PC-3 (cell line): ENCODE measurements at regions not wholly inside any gene's neighbourhood (a gene's known extent, or its start where the extent isn't known, plus 50 kb on each side); places are given as distances from the start of the nearest gene placed in this dataset.

Experiments used
- EZH2 ChIP-seq: fragments of 300-600 bp; sonication (generic); IDR thresholded peaks from one replicate; pipeline ENCODE4 v1.6.1; 2017; ENCODE audit warnings: antibody characterized with exemption, mild to moderate bottlenecking, low read length; ENCODE audit not compliant: unreplicated experiment
- TF ChIP-seq, protein P1 (sequence below): fragments of 300-600 bp; sonication (generic); conservative IDR thresholded peaks from 2 replicates; pipeline ENCODE4 v1.5.1; 2017; ENCODE audit warnings: antibody characterized with exemption, low read depth, mild to moderate bottlenecking, low read length

DNA sequence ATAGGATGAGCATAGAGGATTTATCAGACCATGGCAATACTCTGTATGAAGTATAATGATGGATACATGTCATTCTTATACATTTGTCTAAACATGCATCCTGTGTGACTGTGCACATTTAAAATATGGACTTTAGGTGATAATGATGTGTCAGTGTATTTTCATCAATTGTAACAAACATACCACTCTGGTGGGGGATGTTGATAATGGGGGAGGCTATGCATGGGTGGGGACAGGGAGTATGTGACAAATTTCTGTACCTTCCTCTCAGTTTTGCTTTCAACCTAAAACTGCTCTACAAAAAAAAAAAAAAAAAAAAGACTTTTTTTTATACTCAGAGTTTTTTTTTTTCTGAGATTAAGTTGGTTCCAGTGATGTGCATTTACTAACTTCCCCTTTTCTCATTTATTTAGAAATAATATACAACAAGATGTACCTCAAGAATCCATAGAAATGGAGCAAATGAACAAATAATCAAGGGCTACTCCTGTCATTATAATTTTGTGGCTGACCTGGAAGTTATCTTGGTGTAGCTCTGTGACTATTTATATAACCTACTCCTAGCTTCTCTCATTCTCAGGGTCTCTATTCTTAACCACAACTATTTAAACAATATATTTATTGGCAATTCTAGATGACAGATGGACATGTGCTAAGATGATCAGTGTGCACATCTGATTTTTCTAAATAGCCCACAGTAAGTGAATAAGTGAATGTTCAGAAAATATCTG, 108.9 kb upstream of the ITGA4 start:
- TF ChIP-seq, protein P1, sequence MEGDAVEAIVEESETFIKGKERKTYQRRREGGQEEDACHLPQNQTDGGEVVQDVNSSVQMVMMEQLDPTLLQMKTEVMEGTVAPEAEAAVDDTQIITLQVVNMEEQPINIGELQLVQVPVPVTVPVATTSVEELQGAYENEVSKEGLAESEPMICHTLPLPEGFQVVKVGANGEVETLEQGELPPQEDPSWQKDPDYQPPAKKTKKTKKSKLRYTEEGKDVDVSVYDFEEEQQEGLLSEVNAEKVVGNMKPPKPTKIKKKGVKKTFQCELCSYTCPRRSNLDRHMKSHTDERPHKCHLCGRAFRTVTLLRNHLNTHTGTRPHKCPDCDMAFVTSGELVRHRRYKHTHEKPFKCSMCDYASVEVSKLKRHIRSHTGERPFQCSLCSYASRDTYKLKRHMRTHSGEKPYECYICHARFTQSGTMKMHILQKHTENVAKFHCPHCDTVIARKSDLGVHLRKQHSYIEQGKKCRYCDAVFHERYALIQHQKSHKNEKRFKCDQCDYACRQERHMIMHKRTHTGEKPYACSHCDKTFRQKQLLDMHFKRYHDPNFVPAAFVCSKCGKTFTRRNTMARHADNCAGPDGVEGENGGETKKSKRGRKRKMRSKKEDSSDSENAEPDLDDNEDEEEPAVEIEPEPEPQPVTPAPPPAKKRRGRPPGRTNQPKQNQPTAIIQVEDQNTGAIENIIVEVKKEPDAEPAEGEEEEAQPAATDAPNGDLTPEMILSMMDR, result no peak
- no peak for TF ChIP-seq EZH2
